NCI-H1105 treated with DMSO at 0.1 percent for 48 hours (cell line): ENCODE measurements at regions not wholly inside any gene's neighbourhood (a gene's known extent, or its start where the extent isn't known, plus 50 kb on each side); places are given as distances from the start of the nearest gene placed in this dataset.
"Not testable (repeated sequence)": the region's sequence is repeated elsewhere in the genome, so short reads cannot be mapped to it uniquely, and the experiment has no call there.

Experiments
- DNase-seq: peaks from one replicate; lab custom pipeline; 2025; lab: John Stamatoyannopoulos, UW

- DNase-seq = not testable (repeated sequence)
Observed at GRCh38 chr22:15772337-15772736, 82.5 kb downstream of the POTEH start.

- not testable (repeated sequence) for DNase-seq
Observed at GRCh38 chr22:15775118-15775517, 85.3 kb downstream of the POTEH start.

DNA sequence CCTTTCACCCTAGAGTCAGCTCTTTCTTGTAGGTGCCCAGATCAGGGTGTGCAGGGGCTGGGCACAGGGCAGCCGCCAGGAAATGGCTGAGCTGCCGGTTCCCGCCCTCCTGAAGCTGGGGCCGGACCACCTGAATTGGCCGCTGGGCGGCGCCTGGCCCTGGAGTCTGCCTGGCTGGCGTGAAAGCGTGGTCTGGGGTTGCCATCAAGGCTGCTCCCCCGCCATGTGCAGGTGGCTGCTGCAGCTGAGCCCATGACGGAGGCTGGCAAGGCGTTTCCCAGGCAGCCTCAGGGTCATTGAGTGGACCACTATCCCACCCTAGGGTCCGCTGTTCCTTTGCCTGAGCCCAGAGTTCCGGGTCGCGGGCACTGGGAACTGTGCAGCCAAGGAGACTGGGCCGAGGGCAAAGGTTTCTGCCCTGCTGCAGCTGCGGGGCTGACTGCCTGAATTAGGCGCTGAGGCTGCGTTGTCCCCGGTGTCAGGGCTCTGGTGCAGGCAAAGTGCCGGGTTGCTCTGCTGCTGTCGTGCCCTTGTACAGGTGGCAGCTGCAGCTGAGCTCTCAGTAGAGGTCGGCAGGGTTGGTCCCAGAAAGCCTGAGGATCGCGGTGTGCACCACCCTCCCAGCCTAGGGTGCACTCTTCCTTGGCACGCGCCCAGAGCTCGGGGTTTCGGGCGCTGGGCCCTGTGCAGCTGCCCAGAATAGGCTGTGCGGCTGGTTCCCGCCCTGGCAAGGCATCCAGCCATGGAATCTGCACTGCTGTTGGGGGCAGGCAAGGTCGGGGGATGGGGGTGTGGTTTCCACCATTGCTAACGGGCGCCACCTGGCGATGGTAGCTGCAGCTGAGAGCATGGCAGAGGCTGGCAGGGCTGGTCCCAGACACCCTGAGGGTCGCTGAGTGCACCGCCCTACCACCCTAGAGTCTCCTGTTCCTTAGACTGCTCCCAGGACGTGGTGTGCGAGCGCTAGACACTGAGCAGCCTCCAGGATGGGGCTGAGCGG is 86.1 kb downstream of the POTEH start:
- peak; percentile 10 for DNase-seq

GRCh38 chr22:15776727-15777126 is 86.9 kb downstream of the POTEH start:
- DNase-seq = not testable (repeated sequence)

DNA sequence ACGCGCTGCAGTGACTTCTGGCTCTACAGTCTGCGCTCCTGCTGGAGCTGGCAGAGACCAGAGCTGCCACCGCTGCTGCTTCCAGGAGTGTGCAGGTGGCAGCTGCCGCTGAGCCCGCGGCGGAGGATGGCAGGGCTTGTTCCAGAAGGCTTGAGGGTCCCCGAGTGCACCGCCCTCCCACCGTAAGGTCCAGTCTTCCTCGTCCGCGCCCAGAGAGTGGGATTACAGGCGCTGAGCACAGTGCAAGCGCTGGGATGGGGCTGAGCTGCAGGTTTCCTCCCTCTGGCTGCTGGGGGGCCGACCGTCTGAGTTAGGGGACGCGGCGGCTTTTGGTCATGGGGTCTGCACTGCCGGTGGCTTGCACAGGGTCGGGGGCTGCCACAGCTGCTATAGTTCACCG is 87.3 kb downstream of the POTEH start:
- not testable (repeated sequence) for DNase-seq

DNA sequence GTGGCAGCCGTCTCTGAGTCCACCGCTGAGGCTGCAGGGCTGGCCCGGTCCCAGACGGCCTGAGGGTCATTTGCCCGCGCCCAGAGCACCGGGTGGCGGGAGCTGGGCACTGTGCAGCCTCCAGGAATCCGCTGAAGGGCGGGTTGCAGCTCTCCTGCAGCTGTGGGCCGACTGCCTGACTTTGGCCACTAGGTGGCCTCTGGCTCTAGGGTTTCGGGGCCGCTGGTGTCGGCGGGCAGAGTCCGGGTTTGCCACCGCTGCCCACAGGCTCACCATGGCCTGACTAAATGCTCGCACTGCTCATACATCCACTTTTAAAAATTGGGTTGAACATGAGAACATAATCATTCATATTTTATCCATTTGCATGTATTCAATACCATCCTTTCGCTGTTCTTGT is 87.7 kb downstream of the POTEH start:
- not testable (repeated sequence) for DNase-seq

DNA sequence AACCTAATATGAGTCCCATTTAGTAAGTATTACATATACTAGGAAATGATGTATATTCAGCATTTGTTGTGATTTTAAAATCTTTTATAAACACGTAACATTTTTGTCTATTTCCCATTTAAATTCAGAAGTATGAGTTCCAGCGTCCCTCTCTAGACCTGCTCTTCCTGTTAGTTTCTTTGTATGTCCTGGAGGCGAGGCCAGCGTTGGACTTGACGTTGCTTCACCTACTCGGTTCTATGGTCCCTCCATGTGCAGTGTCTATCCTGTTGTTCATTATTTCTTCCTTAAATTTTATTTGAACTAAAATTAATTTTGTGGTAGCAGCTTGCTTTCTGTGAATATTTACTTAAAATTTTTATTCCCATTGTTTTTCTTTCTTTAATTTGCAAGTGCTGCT is 88.5 kb downstream of the POTEH start:
- not testable (repeated sequence) for DNase-seq

DNA sequence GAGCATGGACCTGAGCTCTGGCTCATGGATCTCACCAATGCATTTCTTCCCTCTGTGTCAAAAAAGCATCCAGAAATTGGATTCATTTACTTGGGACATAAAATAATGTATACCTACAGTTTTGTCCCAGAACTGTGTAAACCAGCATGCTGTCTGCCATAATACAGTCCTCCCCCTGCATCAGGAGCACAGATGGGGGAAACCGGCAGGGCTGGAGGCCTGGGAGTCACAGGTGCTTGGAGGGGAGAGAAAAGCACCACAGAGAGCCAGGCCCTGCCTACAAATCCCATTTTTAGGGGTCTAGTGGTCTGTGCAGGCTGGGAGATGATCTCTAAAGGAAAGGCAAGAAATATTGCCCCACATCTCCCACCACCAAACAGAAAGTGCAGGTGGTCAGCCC is 91.8 kb downstream of the POTEH start:
- DNase-seq = not testable (repeated sequence)

DNA sequence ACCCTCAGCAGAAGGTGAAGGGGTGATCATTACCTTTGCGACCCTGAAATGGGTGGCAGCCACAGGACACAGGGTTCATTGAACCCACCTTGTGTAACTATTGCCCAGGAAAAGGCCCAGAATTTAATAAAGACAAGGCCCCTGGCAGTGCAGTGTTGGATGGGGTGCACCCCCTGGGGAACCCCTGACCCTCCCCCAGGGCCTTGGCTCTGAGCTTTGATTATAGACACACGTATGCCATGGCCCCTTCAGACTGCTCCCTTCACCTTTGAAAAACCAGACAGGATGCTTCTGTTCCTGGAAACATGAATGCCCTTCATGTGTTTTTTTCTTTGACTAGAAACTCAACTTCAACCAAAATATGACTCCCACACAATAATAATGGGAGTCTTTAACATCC is 93.1 kb downstream of the POTEH start:
- DNase-seq = not testable (repeated sequence)

DNA sequence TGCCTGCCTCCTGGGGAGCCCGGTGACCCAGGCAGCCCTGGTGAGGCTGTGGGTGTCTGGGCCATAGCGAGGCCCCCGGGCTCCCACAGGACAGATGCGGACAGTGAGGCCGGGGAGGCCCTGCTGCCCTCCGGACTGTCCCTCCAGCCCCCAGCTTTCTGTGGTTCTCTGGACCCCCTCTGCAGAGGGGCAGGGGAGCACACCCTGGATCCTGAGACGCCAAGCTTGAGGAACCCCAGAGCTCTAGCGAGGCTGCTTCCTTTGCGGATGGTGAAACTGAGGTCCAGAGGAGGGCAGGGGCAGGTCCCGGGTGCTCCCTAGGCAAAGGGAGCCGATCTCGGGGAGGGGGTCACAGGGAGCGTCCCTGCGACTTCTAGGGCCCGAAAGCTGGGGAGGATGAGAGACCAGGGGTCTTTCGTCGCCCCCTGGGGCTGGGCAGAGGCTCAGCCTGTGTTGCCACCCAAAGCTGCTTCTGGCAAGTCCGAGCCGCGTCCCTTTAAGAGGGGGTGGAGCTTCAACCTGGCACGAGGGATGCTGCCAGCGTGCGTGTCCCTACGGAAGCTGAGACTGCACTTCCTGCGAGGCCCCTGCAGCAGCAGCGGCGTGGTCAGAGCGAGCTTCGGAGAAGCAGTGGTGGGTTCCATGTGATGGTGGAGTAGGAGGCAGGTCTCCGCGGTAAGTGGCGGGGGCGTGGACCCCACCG is 94.7 kb downstream of the POTEH start:
- not testable (repeated sequence) for DNase-seq

DNA sequence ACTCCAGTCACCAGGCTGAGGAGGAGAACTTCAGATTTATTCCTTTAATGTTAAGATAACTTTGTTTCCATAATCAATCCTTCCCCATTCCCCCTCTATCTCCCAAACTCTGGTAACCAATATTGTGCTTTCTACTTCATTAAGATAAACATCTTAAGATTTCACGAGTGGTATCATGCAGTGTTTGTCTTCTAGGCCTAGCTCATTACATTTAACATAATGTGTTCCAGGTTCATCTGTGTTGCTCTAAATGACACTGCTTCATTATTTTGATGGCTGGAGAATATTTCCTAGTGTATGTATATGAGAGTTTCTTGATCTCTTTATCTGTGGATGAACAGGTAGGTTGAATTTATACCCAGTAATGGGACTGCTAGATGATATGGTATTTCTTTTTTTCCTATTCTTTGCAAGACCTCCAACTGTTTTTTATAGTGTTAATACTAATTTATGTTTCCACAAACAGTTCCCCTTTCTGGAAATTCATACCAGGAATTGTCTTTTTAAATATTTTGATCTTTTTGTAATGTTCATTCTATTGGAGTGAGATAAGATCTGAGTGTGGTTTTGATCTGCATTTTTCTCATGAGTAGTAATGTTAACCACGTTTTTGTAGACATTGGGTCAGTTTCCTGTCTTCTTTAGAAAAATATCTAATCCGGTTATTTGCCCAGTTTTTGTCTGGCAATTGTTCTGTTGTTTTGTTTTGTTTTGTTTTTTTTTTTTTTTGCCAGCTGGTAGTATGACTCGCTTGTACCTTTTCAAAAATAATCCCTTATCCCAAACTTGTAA is 97.3 kb downstream of the POTEH start:
- DNase-seq = not testable (repeated sequence)

- not testable (repeated sequence) for DNase-seq
Observed at GRCh38 chr22:15791557-15791956, 101.7 kb downstream of the POTEH start.

DNA sequence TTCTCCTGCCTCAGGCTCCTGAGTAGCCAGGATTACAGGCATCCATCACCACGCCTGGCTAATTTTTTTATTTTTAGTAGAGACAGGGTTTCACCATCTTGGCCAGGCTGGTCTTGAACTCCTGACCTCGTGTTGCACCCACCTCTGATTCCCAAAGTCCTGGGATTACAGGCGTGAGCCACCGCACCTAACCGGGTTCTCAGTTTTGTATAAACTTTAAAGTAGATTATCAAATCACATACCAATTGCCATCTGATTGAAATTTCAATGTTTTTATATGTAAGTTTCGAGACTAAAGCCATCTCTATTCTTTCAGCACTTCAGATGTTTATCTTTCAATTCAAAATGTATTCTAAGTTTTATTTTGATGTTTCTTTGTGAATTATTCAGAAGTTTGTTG is 110.1 kb downstream of the POTEH start:
- DNase-seq = not testable (repeated sequence)

GRCh38 chr22:15811141-15811540 is 121.3 kb downstream of the POTEH start:
- not testable (repeated sequence) for DNase-seq

DNA sequence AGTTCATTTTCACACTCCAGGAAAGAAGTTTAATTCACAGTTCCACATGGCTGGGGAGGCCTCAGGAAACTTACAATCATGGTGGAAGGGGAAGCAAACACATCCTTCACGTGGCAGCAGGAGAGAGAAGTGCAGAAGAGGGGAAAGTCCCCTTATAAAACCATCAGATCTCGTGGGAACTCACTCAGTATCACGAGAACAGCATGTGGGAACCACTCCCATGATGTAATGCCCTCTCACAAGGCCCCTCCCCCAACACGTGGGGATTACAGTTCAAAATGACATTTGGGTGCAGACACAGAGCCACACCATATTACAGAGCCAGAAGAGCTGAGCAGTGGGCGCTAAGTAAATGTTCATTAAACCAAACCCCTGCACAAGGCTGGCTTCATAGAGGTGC is 126.0 kb downstream of the POTEH start:
- DNase-seq = not testable (repeated sequence)

GRCh38 chr22:15816470-15816869 is 126.6 kb downstream of the POTEH start:
- DNase-seq = not testable (repeated sequence)

DNA sequence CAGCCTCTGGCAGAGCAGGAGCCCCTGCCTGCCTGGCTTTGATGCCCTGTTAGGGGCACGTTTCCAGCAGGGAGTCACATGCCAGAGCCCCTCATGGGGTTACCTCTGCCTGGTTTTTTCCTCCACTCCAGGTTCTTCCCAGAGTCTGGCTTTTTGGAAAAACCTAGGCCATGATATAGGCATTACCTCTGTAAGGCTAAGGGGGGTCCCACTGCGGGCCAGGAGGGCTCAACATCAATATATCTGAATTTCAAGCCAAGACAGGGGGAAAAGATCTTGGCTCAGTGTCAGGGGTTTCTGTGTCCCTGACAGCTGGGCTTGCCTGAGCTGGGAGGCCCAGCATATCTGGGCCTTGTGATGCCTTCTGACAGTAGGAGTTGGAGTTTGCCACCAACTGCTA is 127.4 kb downstream of the POTEH start:
- not testable (repeated sequence) for DNase-seq

DNA sequence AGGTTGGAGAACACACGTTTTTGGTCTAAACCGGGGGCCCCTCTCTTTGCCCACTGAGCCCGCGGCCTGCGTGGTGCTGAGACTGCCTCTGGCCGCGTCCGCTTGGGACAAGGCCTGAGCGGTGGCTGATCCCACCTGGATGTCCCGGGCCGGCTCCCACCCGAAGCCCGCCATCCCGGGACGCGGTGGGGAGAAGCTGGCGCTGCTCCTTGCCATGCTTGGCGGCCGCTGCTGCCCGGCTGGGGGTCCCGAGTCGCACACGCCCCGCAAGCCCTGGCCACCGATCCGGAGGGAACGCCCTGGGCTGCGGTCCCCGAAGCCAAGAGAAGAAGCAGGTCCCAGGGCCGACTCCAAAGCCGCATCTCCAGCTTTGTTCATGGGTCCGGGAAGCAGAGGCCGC is 130.1 kb downstream of the POTEH start:
- not testable (repeated sequence) for DNase-seq

DNA sequence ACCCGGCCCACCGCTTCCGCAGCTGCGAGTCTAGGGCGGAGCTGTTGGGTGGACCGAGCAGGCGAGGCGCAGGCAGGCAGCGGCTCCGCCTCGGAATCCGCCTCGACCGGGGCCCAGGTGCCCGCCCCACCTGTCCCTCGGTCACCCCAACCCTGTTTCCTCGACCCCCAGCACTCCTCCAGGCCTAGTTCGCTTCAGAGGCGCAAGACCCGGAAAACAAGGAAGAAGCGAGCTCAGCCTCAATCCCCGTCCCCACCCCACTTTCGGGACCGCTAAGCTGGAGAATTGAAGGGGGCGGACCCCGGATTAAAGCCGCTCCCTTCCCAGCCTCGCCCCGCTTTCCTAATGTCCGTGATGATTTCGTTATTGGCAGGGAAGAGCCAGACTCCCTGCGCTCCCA is 131.3 kb downstream of the POTEH start:
- DNase-seq = not testable (repeated sequence)

DNA sequence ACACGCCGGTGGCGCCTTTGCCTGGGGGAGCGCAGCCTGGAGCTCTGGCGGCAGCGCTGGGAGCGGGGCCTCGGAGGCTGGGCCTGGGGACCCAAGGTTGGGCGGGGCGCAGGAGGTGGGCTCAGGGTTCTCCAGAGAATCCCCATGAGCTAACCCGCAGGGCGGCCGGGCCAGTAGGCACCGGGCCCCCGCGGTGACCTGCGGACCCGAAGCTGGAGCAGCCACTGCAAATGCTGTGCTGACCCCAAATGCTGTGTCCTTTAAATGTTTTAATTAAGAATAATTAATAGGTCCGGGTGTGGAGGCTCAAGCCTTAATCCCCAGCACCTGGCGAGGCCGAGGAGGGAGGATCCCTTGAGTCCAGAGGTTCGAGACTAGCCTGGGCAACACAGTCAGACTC is 132.2 kb downstream of the POTEH start:
- not testable (repeated sequence) for DNase-seq

DNA sequence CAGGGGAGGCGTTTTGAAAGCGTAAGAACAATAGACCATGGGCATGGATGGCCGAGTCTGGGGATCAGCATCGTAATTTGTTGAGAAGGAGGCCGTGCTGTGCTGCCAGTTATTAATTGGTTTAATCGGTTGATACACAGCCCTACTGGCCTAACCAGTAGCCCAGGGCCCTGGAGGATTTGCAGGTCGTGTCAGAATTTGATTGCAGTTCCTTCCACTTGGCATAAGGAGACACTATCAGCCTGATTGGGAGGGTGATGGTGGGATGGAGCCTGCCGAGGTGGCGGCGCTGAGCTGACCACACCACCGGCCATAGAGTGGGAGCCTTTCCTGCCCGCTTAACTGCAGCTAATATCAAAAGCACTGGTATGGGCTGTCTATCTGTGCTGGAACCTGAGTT is 133.4 kb downstream of the POTEH start:
- not testable (repeated sequence) for DNase-seq

- DNase-seq = not testable (repeated sequence)
Observed at GRCh38 chr22:15832235-15832634, 142.4 kb downstream of the POTEH start.
